ENCODE measurements at regions not wholly inside any gene's neighbourhood (a gene's known extent, or its start where the extent isn't known, plus 50 kb on each side); places are given as distances from the start of the nearest gene placed in this dataset.

- DNase-seq, result no peak
Measured at GRCh38 chr17:12457493-12457892, 208.2 kb upstream of the MYOCD start.

- DNase-seq, result no peak
Measured at GRCh38 chr17:12459736-12460135, 206.0 kb upstream of the MYOCD start.

- no peak for DNase-seq
Measured at GRCh38 chr17:12463102-12463501, 202.6 kb upstream of the MYOCD start.

GRCh38 chr17:12472252-12473173, 193.2 kb upstream of the MYOCD start:
- no peak for DNase-seq

- no peak for DNase-seq
Measured at GRCh38 chr17:12478311-12478710, 187.4 kb upstream of the MYOCD start.

- no peak for DNase-seq
Measured at GRCh38 chr17:12485361-12485906, 180.3 kb upstream of the MYOCD start.

GRCh38 chr17:12489325-12489724, 176.4 kb upstream of the MYOCD start:
- DNase-seq, result no peak

- no peak for DNase-seq
Measured at GRCh38 chr17:12492450-12492849, 173.2 kb upstream of the MYOCD start.

GRCh38 chr17:12505866-12506265, 159.8 kb upstream of the MYOCD start:
- no peak for DNase-seq

GRCh38 chr17:12507026-12507595, 158.6 kb upstream of the MYOCD start:
- no peak for DNase-seq

GRCh38 chr17:12509801-12510200, 155.9 kb upstream of the MYOCD start:
- DNase-seq, result no peak

- no peak for DNase-seq
Measured at GRCh38 chr17:12510535-12510934, 155.2 kb upstream of the MYOCD start.

GRCh38 chr17:12512694-12513355, 152.9 kb upstream of the MYOCD start:
- no peak for DNase-seq

- no peak for DNase-seq
Measured at GRCh38 chr17:12514596-12514995, 151.1 kb upstream of the MYOCD start.

GRCh38 chr17:12519956-12520594, 145.6 kb upstream of the MYOCD start:
- DNase-seq, result no peak

GRCh38 chr17:12521416-12521815, 144.3 kb upstream of the MYOCD start:
- DNase-seq, result no peak

GRCh38 chr17:12522336-12522735, 143.4 kb upstream of the MYOCD start:
- DNase-seq, result no peak

- no peak for DNase-seq
Measured at GRCh38 chr17:12522743-12523183, 142.9 kb upstream of the MYOCD start.

- DNase-seq, result no peak
Measured at GRCh38 chr17:12523244-12523643, 142.4 kb upstream of the MYOCD start.

GRCh38 chr17:12528036-12528435, 137.7 kb upstream of the MYOCD start:
- no peak for DNase-seq

- DNase-seq, result no peak
Measured at GRCh38 chr17:12530161-12530560, 135.5 kb upstream of the MYOCD start.

GRCh38 chr17:12536021-12536420, 129.7 kb upstream of the MYOCD start:
- DNase-seq, result no peak

GRCh38 chr17:12536472-12536871, 129.2 kb upstream of the MYOCD start:
- DNase-seq, result no peak

Measured in SHP77 (cell line).